ENCODE measurements at regions not wholly inside any gene's neighbourhood (a gene's known extent, or its start where the extent isn't known, plus 50 kb on each side); places are given as distances from the start of the nearest gene placed in this dataset.

- TF ChIP-seq POLR2A (IDR thresholded peaks at IDR 0.05) (no peak), CTCF (IDR thresholded peaks at IDR 0.05 in 4 of 5, conservative IDR thresholded peaks at IDR 0.05 in 1 of 5) (no peak)
- intact Hi-C loops (cut with DNase I; ENCODE audit: low total_unique reads) = no loop called here
Measured at GRCh38 chr20:20816969-20817755, 104.7 kb upstream of the RALGAPA2 start.

GRCh38 chr20:20815711-20816455 is 103.4 kb upstream of the RALGAPA2 start:
- Histone ChIP-seq H3K4me1 (no peaks in the 10 kb centered on the region), H3K4me3 (no peak overlapping the region), H3K36me3 (no peaks in the 10 kb centered on the region), H3K27ac (no peak overlapping the region), H3K9me3 (no peaks in the 10 kb centered on the region), H3K27me3 (no peaks in the 10 kb centered on the region)
- no peak for DNase-seq
- no peak for ATAC-seq
- intact Hi-C loops (cut with DNase I; ENCODE audit: low total_unique reads) (no loop called here), in situ Hi-C loops (cut with MboI; ENCODE audit: low sequenced_read_pairs in 4 of 4) (no loop called here)
- TF ChIP-seq POLR2A (IDR thresholded peaks at IDR 0.05) = no peak
- TF ChIP-seq CTCF (IDR thresholded peaks at IDR 0.05 in 4 of 5, conservative IDR thresholded peaks at IDR 0.05 in 1 of 5) = no peak

More at GRCh38 chr20:20816969-20817755, 104.7 kb upstream of the RALGAPA2 start:
- H3K9me3 ChIP-seq = no peaks in the 10 kb centered on the region
- no peaks in the 10 kb centered on the region for H3K27me3 ChIP-seq
- DNase-seq (no peak), ATAC-seq (no peak)
- no peak overlapping the region for H3K27ac ChIP-seq
- H3K36me3 ChIP-seq = no peaks in the 10 kb centered on the region
- H3K4me3 ChIP-seq = no peak overlapping the region
- no peaks in the 10 kb centered on the region for H3K4me1 ChIP-seq
- in situ Hi-C loops (cut with MboI; ENCODE audit: low sequenced_read_pairs in 4 of 4) = no loop called here

GRCh38 chr20:20814685-20815084 is 102.2 kb upstream of the RALGAPA2 start:
- H3K4me1 ChIP-seq = no peaks in the 10 kb centered on the region
- no peaks in the 10 kb centered on the region for H3K9me3 ChIP-seq
- H3K27me3 ChIP-seq = no peaks in the 10 kb centered on the region
- H3K27ac ChIP-seq = no peak overlapping the region
- DNase-seq (no peak), ATAC-seq (no peak)
- no peak overlapping the region for H3K4me3 ChIP-seq
- TF ChIP-seq CTCF (IDR thresholded peaks at IDR 0.05 in 4 of 5, conservative IDR thresholded peaks at IDR 0.05 in 1 of 5) (no peak), POLR2A (IDR thresholded peaks at IDR 0.05) (no peak)
- in situ Hi-C loops (cut with MboI; ENCODE audit: low sequenced_read_pairs in 4 of 4) (no loop called here), intact Hi-C loops (cut with DNase I; ENCODE audit: low total_unique reads) (no loop called here)
- no peaks in the 10 kb centered on the region for H3K36me3 ChIP-seq

- ATAC-seq = no peak
- Histone ChIP-seq H3K4me1 (no peaks in the 10 kb centered on the region), H3K27ac (no peak overlapping the region), H3K36me3 (no peaks in the 10 kb centered on the region), H3K9me3 (no peaks in the 10 kb centered on the region), H3K4me3 (no peak overlapping the region), H3K27me3 (no peaks in the 10 kb centered on the region)
- no peak for DNase-seq
- TF ChIP-seq POLR2A (IDR thresholded peaks at IDR 0.05) (no peak), CTCF (IDR thresholded peaks at IDR 0.05 in 4 of 5, conservative IDR thresholded peaks at IDR 0.05 in 1 of 5) (no peak)
- in situ Hi-C loops (cut with MboI; ENCODE audit: low sequenced_read_pairs in 4 of 4) (no loop called here), intact Hi-C loops (cut with DNase I; ENCODE audit: low total_unique reads) (no loop called here)
Measured at GRCh38 chr20:20812136-20812535, 99.7 kb upstream of the RALGAPA2 start.
